Spleen (tissue), 7 donors: ENCODE measurements at regions not wholly inside any gene's neighbourhood (a gene's known extent, or its start where the extent isn't known, plus 50 kb on each side); places are given as distances from the start of the nearest gene placed in this dataset.

ENCODE experiments used
- POLR2AphosphoS5 ChIP-seq, 3 donors: sonication (generic); formaldehyde crosslinking; IDR thresholded peaks; one replicate each; pipeline ENCODE4 v1.5.1; 2017; ENCODE audit warnings: antibody characterized with exemption in 3 of 3
- TF ChIP-seq, protein P1 (sequence below), 11 experiments: fragments of 200-600 bp in 7 of 11; fragments of 450-650 bp in 4 of 11; sonication (generic) in 4 of 11; IDR thresholded peaks in 8 of 11; conservative IDR thresholded peaks in 3 of 11; 1 replicate in 7 of 11; 2 replicates in 4 of 11; pipeline versions ENCODE4 v1.4.0 to v1.8.0; 2016 to 2021; ENCODE audit warnings: antibody characterized with exemption in 11 of 11, inconsistent platforms in 4 of 11, mild to moderate bottlenecking in 1 of 11
- donor health status: DM: no; HTN: no; CAD: no; lungs with moderate emphysema.
- donor health status: DM: no; HTN: no; CAD: no.
- donor health status: DM: no; HTN: no; CAD: no.

- TF ChIP-seq, protein P1, sequence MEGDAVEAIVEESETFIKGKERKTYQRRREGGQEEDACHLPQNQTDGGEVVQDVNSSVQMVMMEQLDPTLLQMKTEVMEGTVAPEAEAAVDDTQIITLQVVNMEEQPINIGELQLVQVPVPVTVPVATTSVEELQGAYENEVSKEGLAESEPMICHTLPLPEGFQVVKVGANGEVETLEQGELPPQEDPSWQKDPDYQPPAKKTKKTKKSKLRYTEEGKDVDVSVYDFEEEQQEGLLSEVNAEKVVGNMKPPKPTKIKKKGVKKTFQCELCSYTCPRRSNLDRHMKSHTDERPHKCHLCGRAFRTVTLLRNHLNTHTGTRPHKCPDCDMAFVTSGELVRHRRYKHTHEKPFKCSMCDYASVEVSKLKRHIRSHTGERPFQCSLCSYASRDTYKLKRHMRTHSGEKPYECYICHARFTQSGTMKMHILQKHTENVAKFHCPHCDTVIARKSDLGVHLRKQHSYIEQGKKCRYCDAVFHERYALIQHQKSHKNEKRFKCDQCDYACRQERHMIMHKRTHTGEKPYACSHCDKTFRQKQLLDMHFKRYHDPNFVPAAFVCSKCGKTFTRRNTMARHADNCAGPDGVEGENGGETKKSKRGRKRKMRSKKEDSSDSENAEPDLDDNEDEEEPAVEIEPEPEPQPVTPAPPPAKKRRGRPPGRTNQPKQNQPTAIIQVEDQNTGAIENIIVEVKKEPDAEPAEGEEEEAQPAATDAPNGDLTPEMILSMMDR (IDR thresholded peaks at IDR 0.05 in 8 of 11, conservative IDR thresholded peaks at IDR 0.05 in 3 of 11), result no peak
- no peak for TF ChIP-seq POLR2AphosphoS5 (IDR thresholded peaks at IDR 0.05)
Observed at GRCh38 chr10:84900141-84900540, 571.8 kb downstream of the CCSER2 start.
